Osteoblast (primary cell): ENCODE measurements at regions not wholly inside any gene's neighbourhood (a gene's known extent, or its start where the extent isn't known, plus 50 kb on each side); places are given as distances from the start of the nearest gene placed in this dataset.

Experiments used
- DNase-seq: peaks from one replicate; pipeline ENCODE4 v3.0.0; 2011; ENCODE audit warnings: low spot score, mixed read lengths; ENCODE audit not compliant: insufficient read length; ENCODE audit errors: missing footprints
- H2AFZ ChIP-seq: 2 replicates; pipeline ENCODE4 v1.6.0; 2011; ENCODE audit warnings: mild to moderate bottlenecking, low read length
- H3K27ac ChIP-seq: 2 replicates; pipeline ENCODE4 v1.5.1; 2011; ENCODE audit warnings: mild to moderate bottlenecking, low read depth, low read length, moderate library complexity
- H3K27me3 ChIP-seq: 2 replicates; pipeline ENCODE4 v1.6.0; 2012; ENCODE audit warnings: mild to moderate bottlenecking, control low read depth, inconsistent platforms, low read length, moderate library complexity; ENCODE audit not compliant: insufficient read depth
- H3K36me3 ChIP-seq: 2 replicates; pipeline ENCODE4 v1.5.1; 2011; ENCODE audit warnings: mild to moderate bottlenecking, low read length, control low read depth, moderate library complexity; ENCODE audit not compliant: insufficient read depth
- H3K4me1 ChIP-seq: 2 replicates; pipeline ENCODE4 v1.5.1; 2011; ENCODE audit warnings: mild to moderate bottlenecking, low read length, control low read depth, moderate library complexity; ENCODE audit not compliant: insufficient read depth
- H3K4me2 ChIP-seq: 2 replicates; pipeline ENCODE4 v1.6.0; 2011; ENCODE audit warnings: mild to moderate bottlenecking, low read length; ENCODE audit not compliant: insufficient read depth
- H3K4me3 ChIP-seq: fragments of 200-600 bp; sonication (generic); 3 replicates; pipeline ENCODE4 v1.5.1; 2012; ENCODE audit warnings: mild to moderate bottlenecking, low read length, inconsistent platforms; ENCODE audit not compliant: insufficient read depth
- H3K79me2 ChIP-seq: 2 replicates; pipeline ENCODE4 v1.6.0; 2012; ENCODE audit warnings: mild to moderate bottlenecking, low read length, control low read depth, inconsistent platforms; ENCODE audit not compliant: insufficient read depth
- H3K9me3 ChIP-seq: 2 replicates; pipeline ENCODE4 v1.5.1; 2011; ENCODE audit warnings: low read depth, low read length, control low read depth
- H4K20me1 ChIP-seq: 2 replicates; pipeline ENCODE4 v1.6.0; 2012; ENCODE audit warnings: mild to moderate bottlenecking, low read length, control low read depth; ENCODE audit not compliant: insufficient read depth
- CTCF ChIP-seq: IDR thresholded peaks from 2 replicates; pipeline ENCODE4 v1.5.1; 2011; ENCODE audit warnings: mild to moderate bottlenecking, low read depth, low read length, moderate library complexity; ENCODE audit errors: extremely low read depth

DNA sequence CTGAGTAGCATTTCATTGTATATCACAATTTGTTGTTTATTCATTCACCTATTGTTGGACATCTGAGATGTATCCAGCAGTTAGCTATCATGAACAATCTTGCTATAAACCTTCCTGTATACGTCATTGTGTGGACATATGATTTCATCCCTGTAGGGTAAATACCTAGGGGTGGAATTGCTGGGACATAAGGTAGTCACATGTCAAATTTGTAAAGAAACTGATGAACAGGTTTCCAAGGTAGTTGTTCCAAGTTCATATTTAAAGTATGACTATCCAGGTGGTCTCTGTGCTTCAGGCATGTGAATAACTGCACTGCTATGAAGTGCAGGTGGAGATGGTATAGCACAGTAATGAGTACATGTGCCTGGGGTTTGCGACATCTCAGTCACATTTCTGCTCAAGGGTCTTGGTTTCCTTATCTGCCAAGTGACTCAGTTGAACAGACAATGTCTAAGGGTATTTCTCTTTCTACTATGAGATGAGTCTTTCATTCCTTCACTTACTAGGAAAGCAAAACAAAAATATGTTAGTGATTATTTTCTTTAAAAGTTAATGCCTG, 229.0 kb upstream of the HES1 start:
- Histone ChIP-seq H3K9me3 (no peaks in the 10 kb centered on the region), H3K79me2 (no peaks in the 10 kb centered on the region), H3K4me3 (no peak overlapping the region), H3K27ac (no peak overlapping the region), H3K4me2 (no peak overlapping the region), H3K36me3 (no peaks in the 10 kb centered on the region), H2AFZ (no peak overlapping the region), H4K20me1 (no peaks in the 10 kb centered on the region), H3K4me1 (no peaks in the 10 kb centered on the region), H3K27me3 (peaks cover 29% of the 10 kb centered on the region)
- DNase-seq: no peak
- no peak for TF ChIP-seq CTCF

DNA sequence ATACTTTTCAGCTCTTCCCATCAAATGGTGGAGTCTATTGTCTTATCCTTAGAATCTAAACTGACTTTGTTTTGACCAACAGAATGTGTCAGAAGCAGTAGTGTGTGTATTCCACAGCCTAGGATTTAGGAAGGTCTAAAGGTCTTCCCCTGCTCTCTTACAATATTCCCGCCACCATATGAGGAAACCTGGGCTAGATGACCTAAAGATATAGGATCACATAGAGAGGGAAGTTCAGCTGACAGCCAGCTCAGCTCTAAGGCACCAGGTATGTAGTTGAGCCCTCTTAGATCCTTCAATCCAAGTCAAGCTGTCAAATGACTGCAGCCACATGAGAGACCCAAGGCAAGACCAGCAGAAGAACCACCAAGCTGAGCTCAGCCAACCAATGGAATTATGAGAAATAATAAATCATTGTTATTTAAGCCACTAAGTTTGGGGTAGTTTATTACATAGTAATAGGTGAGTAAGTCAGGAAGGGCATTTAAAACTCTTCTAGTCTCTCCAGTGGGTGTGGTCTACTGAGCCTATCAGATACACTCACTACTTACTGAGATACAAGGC, 227.7 kb upstream of the HES1 start:
- TF ChIP-seq CTCF: no peak
- no peaks in the 10 kb centered on the region for H3K79me2 ChIP-seq
- no peaks in the 10 kb centered on the region for H4K20me1 ChIP-seq
- no peak overlapping the region for H3K4me2 ChIP-seq
- DNase-seq: no peak
- no peaks in the 10 kb centered on the region for H3K36me3 ChIP-seq
- H3K4me1 ChIP-seq: no peaks in the 10 kb centered on the region
- no peak overlapping the region for H2AFZ ChIP-seq
- no peaks in the 10 kb centered on the region for H3K9me3 ChIP-seq
- no peak overlapping the region for H3K27ac ChIP-seq
- no peak overlapping the region for H3K4me3 ChIP-seq
- peaks cover 28% of the 10 kb centered on the region for H3K27me3 ChIP-seq

DNA sequence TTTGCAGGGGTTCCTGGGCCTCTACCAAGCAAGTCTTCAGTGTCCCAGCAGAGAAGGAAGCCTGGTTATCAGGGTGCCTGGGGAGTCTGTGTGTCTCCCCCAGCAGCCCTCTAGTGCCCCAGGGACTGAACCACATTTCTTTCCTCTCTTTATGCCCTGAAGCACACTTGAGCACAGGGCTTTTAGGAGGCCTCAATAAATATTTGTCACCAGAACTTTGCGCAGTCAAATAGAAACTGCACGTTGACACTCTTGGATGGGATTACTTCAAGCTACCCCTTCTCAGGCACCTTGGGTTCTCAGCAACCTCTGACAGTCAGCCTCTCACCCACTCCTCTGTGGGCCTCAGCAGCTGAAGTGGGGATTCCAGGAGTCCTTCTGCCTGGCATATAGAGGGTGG, 226.6 kb upstream of the HES1 start:
- Histone ChIP-seq H4K20me1 (no peaks in the 10 kb centered on the region), H3K27me3 (peaks cover 33% of the 10 kb centered on the region), H3K36me3 (no peaks in the 10 kb centered on the region), H3K79me2 (no peaks in the 10 kb centered on the region), H3K4me1 (no peaks in the 10 kb centered on the region), H3K4me3 (no peak overlapping the region), H3K4me2 (no peak overlapping the region), H3K9me3 (no peaks in the 10 kb centered on the region), H2AFZ (no peak overlapping the region), H3K27ac (no peak overlapping the region)
- no peak for TF ChIP-seq CTCF
- no peak for DNase-seq

DNA sequence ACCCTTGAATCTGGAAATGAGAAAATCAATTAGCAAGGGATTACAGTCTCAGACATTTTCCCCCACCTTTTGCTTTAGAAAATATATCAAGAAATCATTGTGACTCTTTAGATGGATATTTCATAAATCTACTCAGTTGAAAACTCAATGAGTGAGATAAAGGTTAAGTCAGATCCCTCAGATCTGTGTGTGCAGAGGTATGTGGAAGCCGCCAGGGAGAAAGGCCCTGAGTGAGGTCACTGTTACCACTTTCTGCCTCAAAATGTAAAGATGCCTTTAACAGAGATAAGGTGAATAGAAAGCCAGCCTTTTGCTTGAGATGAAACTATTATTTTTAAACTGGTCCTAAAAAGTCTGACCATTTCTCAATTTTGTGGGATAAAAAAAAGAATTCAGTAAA, 225.6 kb upstream of the HES1 start:
- no peaks in the 10 kb centered on the region for H3K9me3 ChIP-seq
- peaks cover 29% of the 10 kb centered on the region for H3K27me3 ChIP-seq
- H3K4me3 ChIP-seq: no peak overlapping the region
- no peak overlapping the region for H3K27ac ChIP-seq
- H3K79me2 ChIP-seq: no peaks in the 10 kb centered on the region
- H2AFZ ChIP-seq: no peak overlapping the region
- no peak overlapping the region for H3K4me2 ChIP-seq
- no peaks in the 10 kb centered on the region for H4K20me1 ChIP-seq
- H3K36me3 ChIP-seq: no peaks in the 10 kb centered on the region
- no peak for TF ChIP-seq CTCF
- DNase-seq: no peak
- no peaks in the 10 kb centered on the region for H3K4me1 ChIP-seq
